SK-N-SH treated with all-trans-retinoic acid at 6 μM for 48 hours (cell line): ENCODE measurements at regions not wholly inside any gene's neighbourhood (a gene's known extent, or its start where the extent isn't known, plus 50 kb on each side); places are given as distances from the start of the nearest gene placed in this dataset.

Experiments
- ATAC-seq: fragments of 200-7000 bp; cut with Tn5 transposase; 3 replicates; pipeline ENCODE4 v1.9.1; 2020; ENCODE audit warnings: mild to moderate bottlenecking, moderate library complexity
- ARNTL ChIP-seq: fragments of 450-650 bp; formaldehyde crosslinking; IDR thresholded peaks from 2 replicates; pipeline ENCODE4 v1.5.0; 2020; ENCODE audit warnings: low read depth, mild to moderate bottlenecking, moderate library complexity, borderline replicate concordance
- CSDC2 ChIP-seq: fragments of 250-450 bp; sonication (Bioruptor Pico); IDR thresholded peaks from 2 replicates; pipeline ENCODE4 v1.5.0; 2020; ENCODE audit warnings: mild to moderate bottlenecking, moderate library complexity
- ESRRG ChIP-seq: fragments of 250-450 bp; sonication (Bioruptor Pico); IDR thresholded peaks from 2 replicates; pipeline ENCODE4 v1.6.1; 2021; ENCODE audit warnings: mild to moderate bottlenecking
- GLIS3 ChIP-seq: fragments of 250-450 bp; sonication (Bioruptor Pico); IDR thresholded peaks from 2 replicates; pipeline ENCODE4 v1.5.0; 2020; ENCODE audit warnings: mild to moderate bottlenecking, moderate library complexity
- ISL1 ChIP-seq: fragments of 250-450 bp; sonication (Bioruptor Pico); IDR thresholded peaks from 2 replicates; pipeline ENCODE4 v2.1.2; 2022; ENCODE audit warnings: mild to moderate bottlenecking, moderate library complexity
- OSR1 ChIP-seq: fragments of 250-450 bp; sonication (Bioruptor Pico); IDR thresholded peaks from 2 replicates; pipeline ENCODE4 v1.8.0; 2022; ENCODE audit warnings: moderate library complexity, mild to moderate bottlenecking, inconsistent platforms
- PATZ1 ChIP-seq: fragments of 250-450 bp; sonication (Bioruptor Pico); IDR thresholded peaks from 2 replicates; pipeline ENCODE4 v1.8.0; 2020; ENCODE audit warnings: mild to moderate bottlenecking, moderate library complexity, borderline replicate concordance
- PPARA ChIP-seq: fragments of 250-450 bp; sonication (Bioruptor Pico); IDR thresholded peaks from 2 replicates; pipeline ENCODE4 v1.5.0; 2020; ENCODE audit warnings: mild to moderate bottlenecking, borderline replicate concordance
- RARB ChIP-seq: fragments of 250-450 bp; sonication (Bioruptor Pico); IDR thresholded peaks from 2 replicates; pipeline ENCODE4 v1.8.0; 2021; ENCODE audit warnings: mild to moderate bottlenecking, moderate library complexity
- SNAI2 ChIP-seq: fragments of 250-450 bp; sonication (Bioruptor Pico); IDR thresholded peaks from 2 replicates; pipeline ENCODE4 v1.5.0; 2020; ENCODE audit warnings: mild to moderate bottlenecking, moderate library complexity
- TCF4 ChIP-seq: fragments of 250-450 bp; sonication (Bioruptor Pico); IDR thresholded peaks from 2 replicates; pipeline ENCODE4 v1.8.0; 2021; ENCODE audit warnings: mild to moderate bottlenecking, moderate library complexity, borderline replicate concordance
- TOX ChIP-seq: fragments of 250-450 bp; sonication (Bioruptor Pico); IDR thresholded peaks from 2 replicates; pipeline ENCODE4 v1.8.0; 2021; ENCODE audit warnings: mild to moderate bottlenecking, moderate library complexity, borderline replicate concordance
- TSHZ2 ChIP-seq: fragments of 250-450 bp; sonication (Bioruptor Pico); IDR thresholded peaks from 2 replicates; pipeline ENCODE4 v1.5.0; 2020; ENCODE audit warnings: mild to moderate bottlenecking, moderate library complexity
- ZC3H10 ChIP-seq: fragments of 250-450 bp; sonication (Bioruptor Pico); IDR thresholded peaks from 2 replicates; pipeline ENCODE4 v1.5.1; 2021; ENCODE audit warnings: mild to moderate bottlenecking, moderate library complexity
- ZFP30 ChIP-seq: fragments of 450-650 bp; formaldehyde crosslinking; IDR thresholded peaks from 2 replicates; pipeline ENCODE4 v1.5.0; 2022; ENCODE audit warnings: mild to moderate bottlenecking, moderate library complexity
- ZNF8 ChIP-seq: fragments of 450-650 bp; formaldehyde crosslinking; IDR thresholded peaks from 2 replicates; pipeline ENCODE4 v1.5.0; 2020; ENCODE audit warnings: mild to moderate bottlenecking, moderate library complexity
- TF ChIP-seq, protein P1 (sequence below): fragments of 250-450 bp; sonication (Bioruptor Pico); IDR thresholded peaks from 2 replicates; pipeline ENCODE4 v1.5.1; 2020; ENCODE audit warnings: low read depth, mild to moderate bottlenecking, moderate library complexity
- TF ChIP-seq, protein P2 (sequence below): fragments of 250-450 bp; sonication (Bioruptor Pico); IDR thresholded peaks from 2 replicates; pipeline ENCODE4 v1.8.0; 2021; ENCODE audit warnings: low read depth, mild to moderate bottlenecking, moderate library complexity, borderline replicate concordance

- ATAC-seq, result peak; percentile 71
- TF ChIP-seq TCF4 (CRISPR knock-in tag) (no peak), ESRRG (no peak), TSHZ2 (CRISPR knock-in tag) (no peak), GLIS3 (no peak), ZFP30 (CRISPR knock-in tag) (no peak), PATZ1 (CRISPR knock-in tag) (no peak), ISL1 (CRISPR knock-in tag) (no peak), TOX (peak; percentile 86)
- TF ChIP-seq, protein P1, sequence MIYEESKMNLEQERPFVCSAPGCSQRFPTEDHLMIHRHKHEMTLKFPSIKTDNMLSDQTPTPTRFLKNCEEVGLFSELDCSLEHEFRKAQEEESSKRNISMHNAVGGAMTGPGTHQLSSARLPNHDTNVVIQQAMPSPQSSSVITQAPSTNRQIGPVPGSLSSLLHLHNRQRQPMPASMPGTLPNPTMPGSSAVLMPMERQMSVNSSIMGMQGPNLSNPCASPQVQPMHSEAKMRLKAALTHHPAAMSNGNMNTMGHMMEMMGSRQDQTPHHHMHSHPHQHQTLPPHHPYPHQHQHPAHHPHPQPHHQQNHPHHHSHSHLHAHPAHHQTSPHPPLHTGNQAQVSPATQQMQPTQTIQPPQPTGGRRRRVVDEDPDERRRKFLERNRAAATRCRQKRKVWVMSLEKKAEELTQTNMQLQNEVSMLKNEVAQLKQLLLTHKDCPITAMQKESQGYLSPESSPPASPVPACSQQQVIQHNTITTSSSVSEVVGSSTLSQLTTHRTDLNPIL, result no peak
Observed at GRCh38 chr4:176902710-176903323, 110.1 kb upstream of the VEGFC start.

GRCh38 chr4:176906709-176907108 lies 114.0 kb upstream of the VEGFC start:
- TF ChIP-seq PPARA (CRISPR knock-in tag) (no peak), ZNF8 (CRISPR knock-in tag) (no peak), ARNTL (CRISPR knock-in tag) (no peak), SNAI2 (CRISPR knock-in tag) (no peak), CSDC2 (CRISPR knock-in tag) (no peak), OSR1 (CRISPR knock-in tag) (no peak), TOX (no peak), RARB (CRISPR knock-in tag) (no peak), ZC3H10 (CRISPR knock-in tag) (no peak), GLIS3 (no peak), ISL1 (CRISPR knock-in tag) (no peak), TCF4 (CRISPR knock-in tag) (no peak), TSHZ2 (CRISPR knock-in tag) (no peak)
- TF ChIP-seq, protein P2, sequence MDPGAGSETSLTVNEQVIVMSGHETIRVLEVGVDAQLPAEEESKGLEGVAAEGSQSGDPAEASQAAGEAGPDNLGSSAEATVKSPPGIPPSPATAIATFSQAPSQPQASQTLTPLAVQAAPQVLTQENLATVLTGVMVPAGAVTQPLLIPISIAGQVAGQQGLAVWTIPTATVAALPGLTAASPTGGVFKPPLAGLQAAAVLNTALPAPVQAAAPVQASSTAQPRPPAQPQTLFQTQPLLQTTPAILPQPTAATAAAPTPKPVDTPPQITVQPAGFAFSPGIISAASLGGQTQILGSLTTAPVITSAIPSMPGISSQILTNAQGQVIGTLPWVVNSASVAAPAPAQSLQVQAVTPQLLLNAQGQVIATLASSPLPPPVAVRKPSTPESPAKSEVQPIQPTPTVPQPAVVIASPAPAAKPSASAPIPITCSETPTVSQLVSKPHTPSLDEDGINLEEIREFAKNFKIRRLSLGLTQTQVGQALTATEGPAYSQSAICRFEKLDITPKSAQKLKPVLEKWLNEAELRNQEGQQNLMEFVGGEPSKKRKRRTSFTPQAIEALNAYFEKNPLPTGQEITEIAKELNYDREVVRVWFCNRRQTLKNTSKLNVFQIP (CRISPR knock-in tag), result no peak
- TF ChIP-seq, protein P1, result no peak
- ATAC-seq, result no peak
